Testis (tissue), 2 donors: ENCODE measurements at regions not wholly inside any gene's neighbourhood (a gene's known extent, or its start where the extent isn't known, plus 50 kb on each side); places are given as distances from the start of the nearest gene placed in this dataset.

Experiments used
- DNase-seq: peaks from one replicate; pipeline ENCODE4 v3.0.0-alpha.2; 2019
- H3K27ac ChIP-seq, 2 donors: fragments of 200-600 bp; sonication (generic); one replicate each; pipeline ENCODE4 v1.5.1; 2019
- H3K27me3 ChIP-seq: fragments of 200-600 bp; sonication (generic); one replicate; pipeline ENCODE4 v1.5.1; 2019
- H3K36me3 ChIP-seq: fragments of 200-600 bp; sonication (generic); one replicate; pipeline ENCODE4 v1.5.1; 2017; ENCODE audit warnings: low read depth; ENCODE audit errors: missing control alignments
- H3K4me1 ChIP-seq: fragments of 200-600 bp; sonication (generic); one replicate; pipeline ENCODE4 v1.5.1; 2019
- H3K4me3 ChIP-seq, 2 donors: fragments of 200-600 bp; sonication (generic); one replicate each; pipeline ENCODE4 v1.5.1; 2017 to 2019
- H3K9me3 ChIP-seq: fragments of 200-600 bp; sonication (generic); one replicate; pipeline ENCODE4 v1.5.1; 2017
- CTCF ChIP-seq, 3 experiments: fragments of 450-650 bp in 2 of 3; fragments of 200-600 bp in 1 of 3; sonication (generic) in 1 of 3; IDR thresholded peaks; one replicate each; pipeline ENCODE4 v1.5.1; 2016 to 2019; ENCODE audit warnings: antibody characterized with exemption in 3 of 3, mild to moderate bottlenecking in 2 of 3, moderate library complexity in 1 of 3
- POLR2A ChIP-seq: fragments of 450-650 bp; IDR thresholded peaks from one replicate; pipeline ENCODE4 v1.6.1; 2017; ENCODE audit warnings: antibody characterized with exemption, mild to moderate bottlenecking, moderate library complexity
- WGBS, 2 donors: methylation state at CpG; one replicate each; pipeline ENCODE4 v1.1.5; 2018; 5-methylcytosine and 5-hydroxymethylcytosine counted together
- intact Hi-C: fragments of 100-400 bp; cut with DNase I; formaldehyde crosslinking; loops from one replicate; pipeline ENCODE4 v1.15.1; 2023; ENCODE audit warnings: low total_unique reads

GRCh38 chr3:39000008-39000450, 51.7 kb downstream of the SCN11A start:
- H3K36me3 ChIP-seq, result no peaks in the 10 kb centered on the region
- no peaks in the 10 kb centered on the region for H3K4me1 ChIP-seq
- H3K27ac ChIP-seq, result no peak overlapping the region
- WGBS, 2 donors, result 36 to 60% methylated on average over 1 of the region's 1 CpG
- no peak for DNase-seq
- H3K27me3 ChIP-seq, result no peaks in the 10 kb centered on the region
- intact Hi-C loops, result no loop called here
- H3K4me3 ChIP-seq, result no peak overlapping the region
- peak; percentile 11 to 55 (median 46) for TF ChIP-seq CTCF (IDR thresholded peaks at IDR 0.05)
- TF ChIP-seq POLR2A, result no peak
- no peaks in the 10 kb centered on the region for H3K9me3 ChIP-seq

- Histone ChIP-seq H3K36me3 (no peaks in the 10 kb centered on the region), H3K9me3 (no peaks in the 10 kb centered on the region), H3K4me1 (no peaks in the 10 kb centered on the region), H3K27me3 (no peaks in the 10 kb centered on the region), H3K27ac (no peak overlapping the region), H3K4me3 (no peak overlapping the region)
- WGBS, 2 donors, result 63 to 78% methylated on average over 3 of the region's 3 CpGs
- intact Hi-C loops, result no loop called here
- TF ChIP-seq CTCF (IDR thresholded peaks at IDR 0.05), result no peak
- TF ChIP-seq POLR2A, result no peak
- no peak for DNase-seq
These were observed 53.7 kb downstream of the SCN11A start for GRCh38 chr3:38998086-38998485.

GRCh38 chr3:38996193-38996592, 55.6 kb downstream of the SCN11A start:
- no peak for TF ChIP-seq POLR2A
- TF ChIP-seq CTCF (IDR thresholded peaks at IDR 0.05), result no peak
- WGBS, 2 donors, result 64 to 79% methylated on average over 1 of the region's 1 CpG

GRCh38 chr3:38994251-38994650, 57.5 kb downstream of the SCN11A start:
- Histone ChIP-seq H3K9me3 (no peaks in the 10 kb centered on the region), H3K27me3 (no peaks in the 10 kb centered on the region), H3K36me3 (no peaks in the 10 kb centered on the region), H3K27ac (no peak overlapping the region), H3K4me3 (no peak overlapping the region), H3K4me1 (no peaks in the 10 kb centered on the region)
- no peak for TF ChIP-seq CTCF (IDR thresholded peaks at IDR 0.05)
- TF ChIP-seq POLR2A, result no peak
- 68 to 72% methylated on average over 3 of the region's 3 CpGs for WGBS, 2 donors
- no peak for DNase-seq
- intact Hi-C loops, result no loop called here

More at GRCh38 chr3:38996193-38996592, 55.6 kb downstream of the SCN11A start:
- Histone ChIP-seq H3K4me1 (no peaks in the 10 kb centered on the region), H3K27ac (no peak overlapping the region), H3K27me3 (no peaks in the 10 kb centered on the region), H3K4me3 (no peak overlapping the region), H3K36me3 (no peaks in the 10 kb centered on the region), H3K9me3 (no peaks in the 10 kb centered on the region)
- DNase-seq, result no peak
- intact Hi-C loops, result no loop called here

- Histone ChIP-seq H3K4me1 (no peaks in the 10 kb centered on the region), H3K4me3 (no peak overlapping the region), H3K9me3 (no peaks in the 10 kb centered on the region), H3K27ac (no peak overlapping the region), H3K36me3 (no peaks in the 10 kb centered on the region), H3K27me3 (no peaks in the 10 kb centered on the region)
- intact Hi-C loops, result no loop called here
- 84 to 88% methylated on average over 4 of the region's 4 CpGs for WGBS, 2 donors
- no peak for DNase-seq
- TF ChIP-seq POLR2A, result no peak
- TF ChIP-seq CTCF (IDR thresholded peaks at IDR 0.05), result no peak
These were observed 59.5 kb downstream of the SCN11A start for GRCh38 chr3:38992117-38992760.
